PFSK-1 (cell line): ENCODE measurements at regions not wholly inside any gene's neighbourhood (a gene's known extent, or its start where the extent isn't known, plus 50 kb on each side); places are given as distances from the start of the nearest gene placed in this dataset.

Experiments used
- FOXP2 ChIP-seq: optimal IDR thresholded peaks from 2 replicates; pipeline ENCODE3; 2011; ENCODE audit warnings: borderline replicate concordance, control low read depth, inconsistent platforms; ENCODE audit not compliant: insufficient read depth; ENCODE audit errors: extremely low read length, extremely low read depth
- POLR2AphosphoS5 ChIP-seq: IDR thresholded peaks from 2 replicates; pipeline ENCODE4 v1.6.1; 2012; ENCODE audit warnings: low read depth, mild to moderate bottlenecking, control low read depth, low read length, moderate library complexity
- REST ChIP-seq, 2 experiments: IDR thresholded peaks; 2 replicates each; pipeline versions ENCODE4 v1.6.1 to v1.8.0; 2011 to 2012; ENCODE audit warnings: low read depth in 2 of 2, low read length in 2 of 2, control low read depth in 1 of 2, inconsistent platforms in 1 of 2, mild to moderate bottlenecking in 1 of 2, moderate library complexity in 1 of 2; ENCODE audit not compliant: insufficient read depth in 1 of 2
- SIN3A ChIP-seq: IDR thresholded peaks from 2 replicates; pipeline ENCODE4 v1.6.1; 2012; ENCODE audit warnings: mild to moderate bottlenecking, low read length, moderate library complexity, borderline replicate concordance; ENCODE audit not compliant: insufficient read depth
- TAF1 ChIP-seq: IDR thresholded peaks from 2 replicates; pipeline ENCODE4 v1.6.1; 2012; ENCODE audit warnings: low read length, control low read depth, borderline replicate concordance; ENCODE audit not compliant: insufficient read depth

DNA sequence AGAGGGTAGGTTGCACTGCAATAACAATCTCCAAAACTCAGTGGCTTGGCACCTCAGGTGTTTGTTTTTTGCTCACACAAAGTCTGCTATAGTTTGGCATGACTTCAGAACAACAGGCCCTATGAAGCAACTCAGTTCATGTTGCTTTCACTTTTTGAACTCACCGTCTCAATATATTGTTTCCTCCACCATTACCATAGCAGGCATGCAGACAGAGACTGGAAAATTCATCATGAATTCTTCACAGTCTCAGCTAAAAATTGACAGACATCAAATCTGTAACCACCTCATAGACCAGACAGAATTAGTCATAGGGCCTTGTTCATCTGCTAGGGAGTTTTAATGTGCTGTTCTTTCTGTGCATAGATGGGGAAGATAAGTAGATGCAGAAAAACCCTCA, 161.4 kb upstream of the POU1F1 start:
- TF ChIP-seq SIN3A, result no peak
- TF ChIP-seq FOXP2, result no peak
- no peak for TF ChIP-seq POLR2AphosphoS5
- TF ChIP-seq REST (IDR thresholded peaks at IDR 0.05; ENCODE audit: insufficient read depth in 1 of 2, low read depth in 2 of 2, low read length in 2 of 2), result no peak
- no peak for TF ChIP-seq TAF1

DNA sequence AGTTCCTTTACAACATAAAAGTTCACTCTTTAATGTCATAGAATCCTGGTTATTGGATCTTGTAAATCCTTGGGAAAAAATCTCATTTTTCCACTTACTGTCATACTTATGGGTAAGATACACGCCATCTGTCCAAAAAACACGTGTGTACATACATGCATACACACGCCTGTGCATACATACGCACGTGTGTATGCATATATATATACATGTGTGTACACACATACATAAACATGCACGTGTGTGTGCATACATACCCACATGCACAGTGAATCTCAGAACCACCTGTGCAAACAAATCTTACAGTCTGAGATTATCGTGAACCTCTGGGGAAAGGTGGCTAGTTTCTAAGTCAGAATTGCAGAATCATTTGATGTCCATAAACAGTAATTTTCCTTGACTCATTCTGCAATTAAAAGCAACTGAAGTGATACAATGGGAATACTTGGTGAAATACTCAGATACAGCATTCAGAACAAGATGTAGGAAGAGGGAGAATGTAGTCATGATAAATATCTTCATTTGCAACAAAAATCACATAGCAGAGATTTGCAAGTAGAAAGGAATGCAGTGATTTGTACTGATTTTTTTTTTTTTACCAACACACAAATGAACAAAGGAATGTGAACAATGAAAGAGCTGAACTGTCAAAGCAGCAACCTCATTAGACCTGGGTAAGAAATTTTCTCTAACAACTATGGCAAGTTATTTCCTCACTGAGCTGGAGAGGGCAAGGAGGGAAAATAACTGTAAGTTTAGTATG, 160.6 kb upstream of the POU1F1 start:
- TF ChIP-seq REST (IDR thresholded peaks at IDR 0.05; ENCODE audit: insufficient read depth in 1 of 2, low read depth in 2 of 2, low read length in 2 of 2) (no peak), FOXP2 (no peak), SIN3A (no peak), TAF1 (no peak), POLR2AphosphoS5 (no peak)

GRCh38 chr3:87435926-87436620, 159.7 kb upstream of the POU1F1 start:
- TF ChIP-seq TAF1 (no peak), REST (IDR thresholded peaks at IDR 0.05; ENCODE audit: insufficient read depth in 1 of 2, low read depth in 2 of 2, low read length in 2 of 2) (no peak), SIN3A (no peak), POLR2AphosphoS5 (no peak), FOXP2 (no peak)

- TF ChIP-seq SIN3A (no peak), TAF1 (no peak), REST (IDR thresholded peaks at IDR 0.05; ENCODE audit: insufficient read depth in 1 of 2, low read depth in 2 of 2, low read length in 2 of 2) (no peak), FOXP2 (no peak), POLR2AphosphoS5 (no peak)
Observed at GRCh38 chr3:87426918-87427317, 150.5 kb upstream of the POU1F1 start.
